HG03520 (cell line): ENCODE measurements at regions not wholly inside any gene's neighbourhood (a gene's known extent, or its start where the extent isn't known, plus 50 kb on each side); places are given as distances from the start of the nearest gene placed in this dataset.
"Not testable (repeated sequence)": the region's sequence is repeated elsewhere in the genome, so short reads cannot be mapped to it uniquely, and the experiment has no call there.

Experiments
- ATAC-seq: cut with Tn5 transposase; IDR thresholded peaks from one replicate; pipeline ENCODE4 v1.9.1; 2021; ENCODE audit warnings: mild to moderate bottlenecking, moderate library complexity; ENCODE audit not compliant: unreplicated experiment

- ATAC-seq: no peak
Observed at GRCh38 chr9:82757924-82758323, 305.0 kb downstream of the RASEF start.

GRCh38 chr9:82761027-82761426, 301.9 kb downstream of the RASEF start:
- no peak for ATAC-seq

GRCh38 chr9:82761956-82762355, 301.0 kb downstream of the RASEF start:
- no peak for ATAC-seq

GRCh38 chr9:82763656-82764055, 299.3 kb downstream of the RASEF start:
- ATAC-seq: no peak

- ATAC-seq: no peak
Observed at GRCh38 chr9:82764061-82764668, 298.8 kb downstream of the RASEF start.

- ATAC-seq: not testable (repeated sequence)
Observed at GRCh38 chr9:82774707-82775231, 288.2 kb downstream of the RASEF start.

GRCh38 chr9:82776508-82776907, 286.4 kb downstream of the RASEF start:
- ATAC-seq: no peak

GRCh38 chr9:82777366-82777765, 285.6 kb downstream of the RASEF start:
- no peak for ATAC-seq

- ATAC-seq: not testable (repeated sequence)
Observed at GRCh38 chr9:82778923-82779322, 284.0 kb downstream of the RASEF start.

GRCh38 chr9:82780017-82780416, 282.9 kb downstream of the RASEF start:
- no peak for ATAC-seq

GRCh38 chr9:82781921-82782392, 281.0 kb downstream of the RASEF start:
- ATAC-seq: no peak

GRCh38 chr9:82783045-82783444, 279.9 kb downstream of the RASEF start:
- ATAC-seq: no peak

- ATAC-seq: no peak
Observed at GRCh38 chr9:82784589-82784988, 278.4 kb downstream of the RASEF start.

GRCh38 chr9:82789155-82789824, 273.7 kb downstream of the RASEF start:
- ATAC-seq: no peak

- ATAC-seq: no peak
Observed at GRCh38 chr9:82790875-82791274, 272.1 kb downstream of the RASEF start.

- ATAC-seq: no peak
Observed at GRCh38 chr9:82791692-82792091, 271.2 kb downstream of the RASEF start.

- ATAC-seq: no peak
Observed at GRCh38 chr9:82797534-82797933, 265.4 kb downstream of the RASEF start.

GRCh38 chr9:82799286-82799685, 263.7 kb downstream of the RASEF start:
- no peak for ATAC-seq

GRCh38 chr9:82805027-82805426, 257.9 kb downstream of the RASEF start:
- no peak for ATAC-seq

- ATAC-seq: no peak
Observed at GRCh38 chr9:82808478-82808877, 254.5 kb downstream of the RASEF start.

GRCh38 chr9:82810915-82811314, 252.0 kb downstream of the RASEF start:
- no peak for ATAC-seq

- ATAC-seq: no peak
Observed at GRCh38 chr9:82819260-82819659, 243.7 kb downstream of the RASEF start.
